OCI-LY3 (cell line): ENCODE measurements at regions not wholly inside any gene's neighbourhood (a gene's known extent, or its start where the extent isn't known, plus 50 kb on each side); places are given as distances from the start of the nearest gene placed in this dataset.

Experiments
- CTCF ChIP-seq: fragments of 200-600, 300-600 bp; sonication (generic); IDR thresholded peaks from 2 replicates; pipeline ENCODE4 v1.5.1; 2014; ENCODE audit warnings: antibody characterized with exemption, low read length, low read depth
- EZH2phosphoT487 ChIP-seq: fragments of 200-600 bp; shearing (Covaris generic); IDR thresholded peaks from 2 replicates; pipeline ENCODE4 v1.6.1; 2018; ENCODE audit warnings: antibody characterized with exemption, mixed run types, low read depth

DNA sequence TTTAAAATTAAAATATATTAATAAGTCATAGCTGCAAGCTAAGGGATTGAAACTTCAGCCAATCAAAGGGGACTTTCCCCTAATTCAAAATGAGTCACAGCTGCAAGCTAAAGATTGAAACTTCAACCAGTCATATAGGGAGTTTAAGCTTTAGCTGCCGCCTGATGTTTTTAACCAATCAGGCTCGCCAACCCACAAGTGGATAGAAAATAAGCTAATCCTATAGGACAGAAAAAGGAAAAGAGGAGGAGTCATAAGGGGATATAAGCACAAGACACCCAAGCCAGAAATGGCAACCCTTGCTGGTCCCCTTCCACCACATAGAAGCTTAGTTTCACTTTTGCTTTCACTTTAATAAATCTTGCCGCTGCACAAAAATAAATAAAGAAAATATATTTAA, 1154.6 kb downstream of the GALC start:
- TF ChIP-seq CTCF (no peak), EZH2phosphoT487 (no peak)
